NT2/D1 (cell line): ENCODE measurements at regions not wholly inside any gene's neighbourhood (a gene's known extent, or its start where the extent isn't known, plus 50 kb on each side); places are given as distances from the start of the nearest gene placed in this dataset.

Experiments
- DNase-seq: peaks from one replicate; pipeline ENCODE4 v3.0.0-alpha.2; 2011; ENCODE audit warnings: low read depth, low spot score
- H3K27me3 ChIP-seq: 2 replicates; pipeline ENCODE4 v1.6.0; 2011; ENCODE audit warnings: mild to moderate bottlenecking; ENCODE audit not compliant: insufficient read length, insufficient read depth
- H3K36me3 ChIP-seq: 2 replicates; pipeline ENCODE4 v1.6.1; 2011; ENCODE audit warnings: mild to moderate bottlenecking, low read length, mixed read lengths; ENCODE audit not compliant: insufficient read depth, insufficient read length
- H3K4me1 ChIP-seq: 2 replicates; pipeline ENCODE4 v1.5.1; 2011; ENCODE audit not compliant: insufficient read depth, insufficient read length
- H3K4me3 ChIP-seq: 2 replicates; pipeline ENCODE4 v1.5.1; 2011; ENCODE audit warnings: low read depth; ENCODE audit not compliant: insufficient read length
- H3K9ac ChIP-seq: 2 replicates; pipeline ENCODE4 v1.6.0; 2011; ENCODE audit warnings: low read depth; ENCODE audit not compliant: insufficient read length
- H3K9me3 ChIP-seq: 2 replicates; pipeline ENCODE4 v1.5.1; 2011; ENCODE audit warnings: mild to moderate bottlenecking, low read length; ENCODE audit not compliant: insufficient read depth
- SUZ12 ChIP-seq: IDR thresholded peaks from 2 replicates; pipeline ENCODE4 v1.6.1; 2011; ENCODE audit not compliant: insufficient read length, insufficient read depth; ENCODE audit errors: extremely low read depth
- YY1 ChIP-seq: IDR thresholded peaks from 2 replicates; pipeline ENCODE4 v1.6.1; 2011; ENCODE audit not compliant: insufficient read length, insufficient read depth
- ZNF274 ChIP-seq: IDR thresholded peaks from 2 replicates; pipeline ENCODE4 v1.6.1; 2011; ENCODE audit warnings: mild to moderate bottlenecking, low read depth, low read length

GRCh38 chr20:29296256-29297230, 1960.9 kb upstream of the DEFB115 start:
- Histone ChIP-seq H3K4me1 (no peaks in the 10 kb centered on the region), H3K27me3 (no peaks in the 10 kb centered on the region), H3K36me3 (no peaks in the 10 kb centered on the region), H3K9me3 (no peaks in the 10 kb centered on the region), H3K9ac (no peak overlapping the region), H3K4me3 (no peak overlapping the region)
- no peak for DNase-seq
- no peak for TF ChIP-seq YY1
- TF ChIP-seq ZNF274 = no peak
- TF ChIP-seq SUZ12 = no peak

- Histone ChIP-seq H3K9ac (no peak overlapping the region), H3K36me3 (no peaks in the 10 kb centered on the region), H3K9me3 (no peaks in the 10 kb centered on the region), H3K4me1 (no peaks in the 10 kb centered on the region), H3K4me3 (no peak overlapping the region), H3K27me3 (no peaks in the 10 kb centered on the region)
- no peak for DNase-seq
- TF ChIP-seq ZNF274 (no peak), SUZ12 (no peak)
Measured at GRCh38 chr20:29297411-29298270, 1959.8 kb upstream of the DEFB115 start.

- Histone ChIP-seq H3K4me1 (no peaks in the 10 kb centered on the region), H3K9me3 (no peaks in the 10 kb centered on the region), H3K9ac (no peak overlapping the region), H3K4me3 (no peak overlapping the region), H3K36me3 (no peaks in the 10 kb centered on the region), H3K27me3 (no peaks in the 10 kb centered on the region)
- DNase-seq = no peak
- no peak for TF ChIP-seq ZNF274
- TF ChIP-seq SUZ12 = no peak
- TF ChIP-seq YY1 = no peak
Measured at GRCh38 chr20:29298271-29298590, 1959.2 kb upstream of the DEFB115 start.

- no peaks in the 10 kb centered on the region for H3K36me3 ChIP-seq
- no peak overlapping the region for H3K9ac ChIP-seq
- no peaks in the 10 kb centered on the region for H3K4me1 ChIP-seq
- H3K9me3 ChIP-seq = no peaks in the 10 kb centered on the region
- no peak overlapping the region for H3K4me3 ChIP-seq
- TF ChIP-seq SUZ12 (no peak), YY1 (no peak), ZNF274 (no peak)
- H3K27me3 ChIP-seq = no peaks in the 10 kb centered on the region
- no peak for DNase-seq
Measured at GRCh38 chr20:29298759-29299613, 1958.5 kb upstream of the DEFB115 start.

- H3K36me3 ChIP-seq = no peaks in the 10 kb centered on the region
- TF ChIP-seq ZNF274 (no peak), YY1 (no peak), SUZ12 (no peak)
- H3K27me3 ChIP-seq = no peaks in the 10 kb centered on the region
- no peaks in the 10 kb centered on the region for H3K9me3 ChIP-seq
- H3K9ac ChIP-seq = no peak overlapping the region
- no peaks in the 10 kb centered on the region for H3K4me1 ChIP-seq
- no peak for DNase-seq
- H3K4me3 ChIP-seq = no peak overlapping the region
Measured at GRCh38 chr20:29299811-29300578, 1957.5 kb upstream of the DEFB115 start.

GRCh38 chr20:29300579-29301551, 1956.6 kb upstream of the DEFB115 start:
- Histone ChIP-seq H3K4me3 (no peak overlapping the region), H3K4me1 (no peaks in the 10 kb centered on the region), H3K9ac (no peak overlapping the region), H3K36me3 (no peaks in the 10 kb centered on the region), H3K9me3 (no peaks in the 10 kb centered on the region), H3K27me3 (no peaks in the 10 kb centered on the region)
- no peak for DNase-seq
- no peak for TF ChIP-seq ZNF274
- TF ChIP-seq SUZ12 = no peak
- TF ChIP-seq YY1 = no peak
